Pancreas (tissue), 10 donors: ENCODE measurements at regions not wholly inside any gene's neighbourhood (a gene's known extent, or its start where the extent isn't known, plus 50 kb on each side); places are given as distances from the start of the nearest gene placed in this dataset.

Source experiments
- ATAC-seq, 4 donors: fragments of 200-7000 bp; cut with Tn5 transposase; one replicate each; pipeline versions ENCODE4 v1.8.0 to v1.9.1; 2020; ENCODE audit warnings: mild to moderate bottlenecking in 4 of 4, moderate library complexity in 4 of 4
- DNase-seq, 6 donors: peaks; one replicate each; pipeline ENCODE4 v3.0.0-alpha.2; 2020
- FAIRE-seq: peaks from 2 replicates; lab custom pipeline; 2012; peaks lifted over from hg19 to GRCh38; lab: Jason Lieb, UNC
- H3K27ac ChIP-seq, 4 donors: fragments of 200-600 bp; sonication (generic); 1 replicate in 3 of 4; 2 replicates in 1 of 4; pipeline versions ENCODE4 v1.5.0 to v1.8.0; 2020
- H3K27me3 ChIP-seq, 4 donors: fragments of 200-600 bp; one replicate each; pipeline ENCODE4 v1.8.0; 2021
- H3K36me3 ChIP-seq, 3 donors: fragments of 200-600 bp; sonication (generic) in 1 of 3; one replicate each; pipeline versions ENCODE4 v1.5.0 to v1.8.0; 2020 to 2021
- H3K4me1 ChIP-seq, 3 donors: fragments of 200-600 bp; one replicate each; pipeline ENCODE4 v1.8.0; 2021
- H3K4me3 ChIP-seq, 4 donors: fragments of 200-600 bp; sonication (generic) in 2 of 4; one replicate each; pipeline versions ENCODE4 v1.5.0 to v1.8.0; 2020 to 2021
- H3K9me3 ChIP-seq, 4 donors: fragments of 200-600 bp; one replicate each; pipeline ENCODE4 v1.8.0; 2021
- CTCF ChIP-seq, 4 donors: fragments of 200-600 bp; sonication (generic) in 3 of 4; IDR thresholded peaks; one replicate each; pipeline versions ENCODE4 v1.5.0 to v1.8.0; 2021; ENCODE audit warnings: antibody characterized with exemption in 4 of 4
- WGBS, 2 donors: extraction: QIAGEN DNeasy Blood & Tissue Kit; methylation state at CpG; one replicate each; pipeline ENCODE4 v1.1.7; 2013; 5-methylcytosine and 5-hydroxymethylcytosine counted together
- intact Hi-C, 3 donors: fragments of 100-400 bp; cut with DNase I; formaldehyde crosslinking; loops; one replicate each; pipeline versions ENCODE4 v1.11.1 to v1.14.2; 2022
- donor health status: healthy with polysubstance abuse.
- donor health status: DM: no; HTN: no; CAD: no; lungs with moderate emphysema.
- donor health status: DM: no; HTN: no; CAD: no.
- donor health status: control.
- donor health status: control.
- donor health status: Bipolar disorder and iron deficiency.
- donor health status: DM: yes; HTN: yes; CAD: no.
- donor health status: DM: no; HTN: no; CAD: no.
- donor health status: DM: no; HTN: no; CAD: no.
- donor health status: DM: yes; HTN: yes; CAD: no.

GRCh38 chr12:89895101-89895500, 186.5 kb upstream of the ATP2B1 start:
- no peak for FAIRE-seq
- no peak for ATAC-seq
- no peaks in the 10 kb centered on the region for H3K4me1 ChIP-seq
- no peak for TF ChIP-seq CTCF (IDR thresholded peaks at IDR 0.05)
- 82 to 86% methylated on average over 5 of the region's 5 CpGs for WGBS, 2 donors
- intact Hi-C loops = no loop called here
- no peak overlapping the region for H3K4me3 ChIP-seq
- H3K27me3 ChIP-seq = no peaks in the 10 kb centered on the region
- no peaks in the 10 kb centered on the region for H3K9me3 ChIP-seq
- no peak overlapping the region for H3K27ac ChIP-seq
- no peak for DNase-seq
- H3K36me3 ChIP-seq = no peaks in the 10 kb centered on the region

- Histone ChIP-seq H3K27me3 (no peaks in the 10 kb centered on the region), H3K4me1 (no peaks in the 10 kb centered on the region), H3K9me3 (no peaks in the 10 kb centered on the region), H3K36me3 (no peaks in the 10 kb centered on the region), H3K27ac (no peak overlapping the region), H3K4me3 (no peak overlapping the region)
- intact Hi-C loops = no loop called here
- TF ChIP-seq CTCF (IDR thresholded peaks at IDR 0.05) = no peak
- 62 to 68% methylated on average over 1 of the region's 1 CpG for WGBS, 2 donors
- no peak for ATAC-seq
- no peak for FAIRE-seq
- no peak for DNase-seq
These were observed 185.5 kb upstream of the ATP2B1 start for GRCh38 chr12:89893972-89894706.

- no peak overlapping the region for H3K27ac ChIP-seq
- TF ChIP-seq CTCF (IDR thresholded peaks at IDR 0.05) = no peak
- intact Hi-C loops = no loop called here
- H3K9me3 ChIP-seq = no peaks in the 10 kb centered on the region
- no peaks in the 10 kb centered on the region for H3K27me3 ChIP-seq
- H3K4me1 ChIP-seq = no peaks in the 10 kb centered on the region
- no peak for FAIRE-seq
- H3K36me3 ChIP-seq = no peaks in the 10 kb centered on the region
- DNase-seq = no peak
- no peak for ATAC-seq
- H3K4me3 ChIP-seq = no peak overlapping the region
These were observed 183.8 kb upstream of the ATP2B1 start for GRCh38 chr12:89892436-89892835.

GRCh38 chr12:89891933-89892332, 183.3 kb upstream of the ATP2B1 start:
- intact Hi-C loops = no loop called here
- Histone ChIP-seq H3K36me3 (no peaks in the 10 kb centered on the region), H3K27me3 (no peaks in the 10 kb centered on the region), H3K4me1 (no peaks in the 10 kb centered on the region), H3K27ac (no peak overlapping the region), H3K4me3 (no peak overlapping the region), H3K9me3 (no peaks in the 10 kb centered on the region)
- DNase-seq = no peak
- ATAC-seq = no peak
- no peak for TF ChIP-seq CTCF (IDR thresholded peaks at IDR 0.05)
- no peak for FAIRE-seq

- intact Hi-C loops = no loop called here
- Histone ChIP-seq H3K9me3 (no peaks in the 10 kb centered on the region), H3K4me1 (no peaks in the 10 kb centered on the region), H3K4me3 (no peak overlapping the region), H3K36me3 (no peaks in the 10 kb centered on the region), H3K27me3 (no peaks in the 10 kb centered on the region), H3K27ac (no peak overlapping the region)
- DNase-seq (no peak), ATAC-seq (no peak), FAIRE-seq (no peak)
- no peak for TF ChIP-seq CTCF (IDR thresholded peaks at IDR 0.05)
- WGBS, 2 donors = 30 to 32% methylated on average over 2 of the region's 2 CpGs
These were observed 181.5 kb upstream of the ATP2B1 start for GRCh38 chr12:89890161-89890560.
